HL-60 (cell line): ENCODE measurements at regions not wholly inside any gene's neighbourhood (a gene's known extent, or its start where the extent isn't known, plus 50 kb on each side); places are given as distances from the start of the nearest gene placed in this dataset.

Source experiments
- GABPA ChIP-seq: IDR thresholded peaks from 2 replicates; pipeline ENCODE4 v1.6.1; 2012; ENCODE audit warnings: low read depth
- POLR2AphosphoS5 ChIP-seq: IDR thresholded peaks from 2 replicates; pipeline ENCODE4 v1.6.1; 2012; ENCODE audit warnings: low read depth
- REST ChIP-seq: IDR thresholded peaks from 2 replicates; pipeline ENCODE4 v1.6.1; 2012; ENCODE audit warnings: low read depth; ENCODE audit not compliant: insufficient replicate concordance
- TF ChIP-seq, protein P1 (sequence below): IDR thresholded peaks from one replicate; pipeline ENCODE4 v1.5.1; 2011; ENCODE audit warnings: low read length, control low read depth, inconsistent platforms; ENCODE audit not compliant: insufficient read depth

DNA sequence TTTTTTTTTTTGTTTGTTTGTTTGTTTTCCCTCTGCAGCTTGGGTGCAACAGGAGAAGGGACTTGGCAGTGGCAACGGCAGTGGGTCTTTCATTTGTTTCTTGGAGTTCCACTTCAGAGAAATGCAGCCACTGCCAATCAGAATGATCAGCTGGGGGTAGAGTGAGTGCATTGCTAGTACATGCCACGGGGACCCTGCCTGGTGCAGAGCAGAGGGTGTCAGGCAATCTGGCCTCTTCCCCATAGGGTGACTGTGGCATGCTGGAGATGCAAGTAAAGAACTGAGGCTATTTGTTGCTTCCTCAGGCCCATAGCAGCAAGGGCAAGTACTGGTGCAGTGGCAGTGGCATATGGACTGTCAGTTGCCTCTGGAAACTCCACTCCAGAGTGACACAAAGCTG lies 1073.6 kb upstream of the EDIL3 start:
- TF ChIP-seq POLR2AphosphoS5 (no peak), GABPA (no peak), REST (no peak)
- TF ChIP-seq, protein P1, sequence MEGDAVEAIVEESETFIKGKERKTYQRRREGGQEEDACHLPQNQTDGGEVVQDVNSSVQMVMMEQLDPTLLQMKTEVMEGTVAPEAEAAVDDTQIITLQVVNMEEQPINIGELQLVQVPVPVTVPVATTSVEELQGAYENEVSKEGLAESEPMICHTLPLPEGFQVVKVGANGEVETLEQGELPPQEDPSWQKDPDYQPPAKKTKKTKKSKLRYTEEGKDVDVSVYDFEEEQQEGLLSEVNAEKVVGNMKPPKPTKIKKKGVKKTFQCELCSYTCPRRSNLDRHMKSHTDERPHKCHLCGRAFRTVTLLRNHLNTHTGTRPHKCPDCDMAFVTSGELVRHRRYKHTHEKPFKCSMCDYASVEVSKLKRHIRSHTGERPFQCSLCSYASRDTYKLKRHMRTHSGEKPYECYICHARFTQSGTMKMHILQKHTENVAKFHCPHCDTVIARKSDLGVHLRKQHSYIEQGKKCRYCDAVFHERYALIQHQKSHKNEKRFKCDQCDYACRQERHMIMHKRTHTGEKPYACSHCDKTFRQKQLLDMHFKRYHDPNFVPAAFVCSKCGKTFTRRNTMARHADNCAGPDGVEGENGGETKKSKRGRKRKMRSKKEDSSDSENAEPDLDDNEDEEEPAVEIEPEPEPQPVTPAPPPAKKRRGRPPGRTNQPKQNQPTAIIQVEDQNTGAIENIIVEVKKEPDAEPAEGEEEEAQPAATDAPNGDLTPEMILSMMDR = no peak
